NAMALWA (cell line): ENCODE measurements at regions not wholly inside any gene's neighbourhood (a gene's known extent, or its start where the extent isn't known, plus 50 kb on each side); places are given as distances from the start of the nearest gene placed in this dataset.

Experiments used
- DNase-seq: peaks from one replicate; pipeline ENCODE4 v3.0.0-alpha.2; 2015; ENCODE audit warnings: low spot score

- DNase-seq = peak; percentile 59
Observed at GRCh38 chr2:40507432-40507831, 55.5 kb upstream of the SLC8A1 start.

DNA sequence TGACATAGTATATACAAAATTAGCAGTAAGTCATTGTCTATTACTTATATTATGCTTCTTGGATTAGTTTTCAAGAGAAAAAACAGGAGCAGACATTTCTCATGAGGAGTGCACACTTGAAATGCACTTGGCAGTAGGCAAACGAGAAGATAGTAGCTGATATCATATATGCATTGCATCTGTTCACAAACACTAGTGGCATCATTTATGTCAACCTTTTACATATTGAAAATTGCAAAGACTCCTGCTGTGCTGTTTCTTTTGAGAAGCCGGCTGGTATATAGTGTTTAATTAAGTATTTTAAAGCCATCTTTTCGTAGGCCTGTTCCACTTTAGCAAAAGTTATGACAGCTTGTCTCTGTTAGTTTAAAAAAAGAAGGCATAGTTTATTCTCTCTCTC is 58.4 kb upstream of the SLC8A1 start:
- DNase-seq = no peak

DNA sequence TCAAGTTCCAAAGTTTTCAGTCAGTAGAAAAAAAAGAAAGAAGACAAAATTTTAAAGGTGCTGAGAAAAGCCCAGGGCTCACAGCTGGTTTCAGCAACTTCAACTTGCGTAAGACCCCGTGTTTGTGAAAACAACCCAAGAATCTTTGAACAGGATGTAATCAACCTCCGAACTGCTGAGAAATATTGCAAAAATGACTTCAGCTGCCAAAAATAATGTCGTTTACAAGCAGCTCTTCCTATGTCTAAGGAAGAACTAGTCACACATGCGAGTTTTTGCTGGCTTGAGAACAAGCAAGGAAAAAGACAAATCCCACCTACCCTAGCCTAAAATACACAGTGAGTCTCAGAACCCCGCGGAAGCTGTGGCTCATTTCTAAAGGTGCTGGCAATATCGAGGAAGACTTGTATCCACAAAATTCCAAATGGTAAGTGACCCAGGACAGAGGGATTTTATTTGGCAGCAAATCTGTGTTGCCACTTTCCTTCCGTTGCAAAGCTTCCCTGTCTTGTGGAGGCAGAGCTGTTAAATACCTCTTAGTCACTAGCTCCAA is 59.8 kb upstream of the SLC8A1 start:
- DNase-seq = no peak

DNA sequence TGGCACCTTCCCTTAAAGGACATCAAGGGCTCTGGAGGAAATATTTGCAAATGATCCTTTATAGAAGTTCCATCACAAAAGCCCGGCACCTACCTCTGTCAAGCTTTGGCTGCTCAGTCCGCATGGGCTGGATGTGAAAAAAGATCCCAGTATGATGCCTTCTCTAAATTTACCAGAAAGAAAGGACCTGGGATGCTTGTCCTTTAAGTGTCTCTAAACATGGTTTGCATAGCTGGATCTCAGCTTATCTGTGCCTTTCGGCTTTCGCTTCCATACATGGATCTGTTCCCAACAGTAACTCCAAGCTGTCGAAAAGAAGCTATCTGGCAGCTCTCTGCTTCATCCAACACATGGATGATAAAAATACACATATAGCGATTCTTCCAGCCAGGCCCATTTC is 60.4 kb upstream of the SLC8A1 start:
- DNase-seq = no peak

GRCh38 chr2:40513201-40513600 is 61.3 kb upstream of the SLC8A1 start:
- no peak for DNase-seq

DNA sequence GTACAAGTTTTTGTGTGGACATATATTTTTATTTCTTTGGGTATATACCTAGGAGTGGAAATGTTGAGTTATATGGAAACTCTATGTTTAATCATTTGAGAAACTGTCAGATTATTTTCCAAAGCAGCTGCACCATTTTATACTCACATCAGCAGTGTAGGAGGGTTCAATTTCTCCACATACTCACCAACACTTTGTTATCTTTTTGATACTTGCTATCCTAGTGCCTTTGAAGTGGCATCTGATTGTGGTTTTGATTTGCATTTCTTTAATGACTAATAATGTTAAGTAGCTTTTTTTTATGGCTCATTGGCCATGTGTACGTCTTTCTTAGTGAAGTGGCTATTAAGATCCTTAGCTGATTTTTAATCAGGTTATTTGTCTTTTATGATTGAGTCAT is 64.7 kb upstream of the SLC8A1 start:
- peak; percentile 20 for DNase-seq

GRCh38 chr2:40528564-40528963 is 76.7 kb upstream of the SLC8A1 start:
- DNase-seq = no peak

DNA sequence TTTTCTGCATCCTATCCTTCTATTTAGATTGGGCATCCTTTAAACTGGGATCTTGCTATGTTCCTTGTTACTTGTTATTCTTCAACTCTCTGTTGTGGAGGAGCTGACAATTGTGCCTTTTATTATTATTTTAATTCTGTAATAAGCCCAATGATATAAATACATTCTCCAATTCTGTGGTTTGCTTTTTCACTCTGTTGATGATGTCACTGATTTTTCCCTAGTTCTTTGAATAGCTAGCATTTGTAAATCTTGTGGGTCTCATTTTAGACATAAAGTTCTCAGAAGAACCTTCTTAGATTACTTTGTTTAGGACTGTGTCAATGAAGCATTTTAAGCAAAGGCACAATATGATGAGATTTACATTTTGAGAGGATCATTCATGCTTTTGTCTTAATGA is 79.5 kb upstream of the SLC8A1 start:
- DNase-seq = no peak

GRCh38 chr2:40534528-40534927 is 82.6 kb upstream of the SLC8A1 start:
- no peak for DNase-seq

DNA sequence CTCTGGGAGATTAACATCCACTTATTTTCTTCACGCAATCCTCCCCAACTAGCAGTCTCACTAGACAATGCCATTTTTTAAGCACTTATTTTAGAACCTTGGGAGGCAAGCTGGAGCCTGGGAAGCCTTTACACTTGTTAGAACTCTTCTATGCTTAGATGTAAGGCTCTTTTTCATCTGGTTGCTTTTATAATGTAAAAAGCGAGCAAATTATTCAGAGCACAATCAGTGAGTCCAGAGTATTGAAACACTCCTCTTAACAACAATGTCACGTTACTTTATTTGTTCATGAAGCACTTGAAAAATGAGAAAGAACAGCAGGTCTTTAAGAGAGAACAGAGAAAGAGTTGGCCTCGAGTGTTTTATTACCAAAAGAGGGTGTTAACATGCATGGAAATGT is 84.1 kb upstream of the SLC8A1 start:
- no peak for DNase-seq

- no peak for DNase-seq
Observed at GRCh38 chr2:40540026-40540425, 88.1 kb upstream of the SLC8A1 start.

DNA sequence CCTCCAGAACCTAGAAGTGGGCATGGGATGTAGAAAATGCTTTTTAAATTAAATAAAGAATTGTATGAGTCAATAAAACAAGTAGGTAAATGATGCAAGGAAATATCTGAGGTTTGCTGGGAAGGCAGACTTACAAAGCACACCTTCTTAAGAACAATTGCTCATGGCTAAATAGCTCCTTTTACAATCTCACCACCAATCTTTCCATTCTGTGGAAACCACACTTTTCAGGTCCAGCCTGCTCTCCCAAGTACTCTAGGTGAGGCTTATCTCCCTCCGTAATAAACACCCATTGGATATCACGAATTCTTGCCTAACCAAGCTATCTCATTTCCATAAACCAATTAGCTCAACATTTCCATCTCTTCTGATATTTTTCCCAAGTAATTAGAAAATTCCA is 91.5 kb upstream of the SLC8A1 start:
- no peak for DNase-seq

- no peak for DNase-seq
Observed at GRCh38 chr2:40544072-40544471, 92.2 kb upstream of the SLC8A1 start.

GRCh38 chr2:40545645-40546044 is 93.8 kb upstream of the SLC8A1 start:
- DNase-seq = no peak

DNA sequence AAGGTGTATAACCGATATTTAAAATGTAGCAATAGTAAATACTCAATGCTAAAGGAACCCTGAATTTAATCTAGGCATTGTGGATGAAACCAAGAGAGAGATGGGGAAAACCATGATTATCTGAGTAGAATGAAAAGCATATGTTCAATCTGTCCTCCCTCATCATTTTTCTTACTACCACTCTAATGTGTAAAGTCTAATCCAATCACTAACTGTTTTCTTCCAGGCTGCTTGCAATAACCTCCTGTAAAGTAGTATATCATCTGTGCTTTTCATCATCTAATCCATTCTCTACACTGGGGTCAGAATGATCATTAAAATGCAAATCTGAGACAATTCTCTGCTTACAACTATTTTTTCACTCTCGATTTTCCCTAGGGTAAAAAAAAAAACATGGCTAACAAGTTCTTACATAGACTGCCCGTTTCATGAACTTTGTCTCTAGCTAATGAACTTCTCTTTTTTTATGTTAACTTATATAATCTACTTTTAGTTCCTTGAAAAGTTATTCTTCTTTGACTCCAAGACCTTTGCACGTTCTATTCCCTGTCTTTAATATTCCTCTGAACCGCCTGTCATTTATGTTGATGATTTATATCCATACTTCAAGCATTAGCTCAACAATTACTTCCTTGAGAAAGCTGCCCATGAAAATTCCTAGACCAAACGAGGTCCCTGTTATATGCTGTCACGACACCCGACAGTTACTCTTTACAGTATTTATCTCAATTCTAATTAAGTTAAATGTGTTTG is 94.7 kb upstream of the SLC8A1 start:
- no peak for DNase-seq

GRCh38 chr2:40548521-40548920 is 96.6 kb upstream of the SLC8A1 start:
- DNase-seq = no peak

DNA sequence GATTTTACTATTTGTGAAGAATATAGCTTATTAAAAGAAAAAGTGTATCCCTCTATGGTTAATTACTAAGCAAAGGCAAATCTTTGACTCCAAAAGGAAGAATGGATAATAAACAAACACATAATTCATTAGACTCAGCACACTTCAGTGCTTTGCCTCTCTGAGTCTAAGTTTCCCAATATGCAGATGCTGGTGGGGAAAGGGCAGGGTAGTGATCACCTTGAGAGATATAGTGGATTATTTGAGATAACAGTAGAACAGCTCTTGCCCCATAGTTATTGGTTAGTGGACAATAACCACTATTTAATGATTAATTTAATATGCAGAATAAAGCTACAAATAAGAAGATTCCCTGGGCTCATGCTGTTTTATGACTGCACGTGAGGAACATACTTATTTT is 98.2 kb upstream of the SLC8A1 start:
- no peak for DNase-seq

GRCh38 chr2:40551081-40551480 is 99.2 kb upstream of the SLC8A1 start:
- DNase-seq = no peak

GRCh38 chr2:40554665-40555294 is 102.9 kb upstream of the SLC8A1 start:
- DNase-seq = peak; percentile 76

DNA sequence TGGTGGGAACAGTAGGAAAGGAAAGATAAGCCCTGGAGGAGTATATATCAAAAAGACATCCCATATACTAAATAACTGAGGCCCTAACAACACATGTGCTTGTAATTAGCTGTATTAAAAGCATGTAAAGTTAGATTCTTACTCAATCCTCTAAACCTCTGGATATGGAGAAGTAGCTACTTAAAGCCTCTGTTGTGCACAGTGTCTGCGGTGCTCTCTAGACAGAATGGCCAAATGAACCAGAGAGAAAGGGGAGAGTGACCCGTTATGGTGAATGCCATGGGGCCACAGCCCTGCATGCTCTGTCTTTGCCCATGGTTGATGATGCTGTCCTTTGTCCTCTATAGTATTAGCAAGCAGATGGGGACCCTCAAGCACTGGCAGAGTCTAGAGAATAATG is 104.4 kb upstream of the SLC8A1 start:
- no peak for DNase-seq

DNA sequence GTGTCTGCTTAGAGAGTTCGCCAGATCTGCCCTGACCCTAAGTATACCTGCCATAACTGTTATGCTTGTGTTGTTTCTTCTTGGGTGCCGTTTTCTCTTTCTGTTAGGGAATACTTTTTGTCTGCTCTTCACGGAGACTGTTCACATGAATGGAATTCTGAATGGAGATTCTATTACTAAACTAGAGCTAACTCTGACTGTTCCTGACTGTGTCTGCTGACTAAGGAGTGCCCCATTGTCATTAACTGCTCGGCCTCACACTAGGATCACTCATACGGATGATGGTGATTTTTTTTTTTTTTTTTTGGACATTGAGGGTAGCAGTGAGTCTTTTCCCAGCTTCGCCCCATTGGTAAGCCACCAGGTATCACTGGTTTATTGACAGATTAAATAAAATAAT is 104.8 kb upstream of the SLC8A1 start:
- no peak for DNase-seq

DNA sequence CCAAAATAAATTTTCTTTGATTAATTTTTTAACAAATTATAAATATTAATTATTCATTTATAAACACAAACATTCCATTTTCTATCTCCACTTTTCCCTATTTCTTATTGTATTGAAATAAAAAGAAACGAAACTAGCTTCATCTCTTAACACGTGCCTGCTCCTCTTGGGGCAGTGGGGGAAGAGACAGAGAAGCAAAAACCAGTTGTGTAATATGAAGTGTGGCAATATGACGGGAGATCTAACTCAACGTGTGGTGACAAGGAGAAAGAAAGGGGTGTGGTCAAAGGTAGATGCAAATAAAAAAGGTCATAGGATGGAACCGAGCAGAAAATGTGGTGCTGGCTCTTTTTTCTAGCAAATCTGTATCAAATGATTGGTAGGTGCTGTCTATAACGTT is 106.9 kb upstream of the SLC8A1 start:
- DNase-seq = no peak

DNA sequence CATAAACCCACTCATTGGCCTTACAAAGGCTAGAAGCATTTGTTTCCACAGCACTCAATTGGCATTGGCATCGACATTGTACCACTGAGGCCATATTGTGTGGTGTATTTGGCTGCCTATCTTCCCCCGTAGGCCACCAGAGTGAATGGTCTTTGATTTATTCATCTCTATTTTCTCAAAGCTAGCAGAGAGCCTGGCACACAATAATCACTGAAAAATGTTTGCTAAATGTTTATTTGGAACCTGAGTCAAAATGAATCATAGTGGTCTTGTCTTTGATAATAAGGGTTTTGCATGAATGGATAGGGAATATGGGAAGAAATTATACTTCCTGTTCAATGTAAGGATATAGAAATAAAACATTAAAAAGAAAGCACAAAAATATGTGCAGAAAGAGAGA is 107.3 kb upstream of the SLC8A1 start:
- no peak for DNase-seq

DNA sequence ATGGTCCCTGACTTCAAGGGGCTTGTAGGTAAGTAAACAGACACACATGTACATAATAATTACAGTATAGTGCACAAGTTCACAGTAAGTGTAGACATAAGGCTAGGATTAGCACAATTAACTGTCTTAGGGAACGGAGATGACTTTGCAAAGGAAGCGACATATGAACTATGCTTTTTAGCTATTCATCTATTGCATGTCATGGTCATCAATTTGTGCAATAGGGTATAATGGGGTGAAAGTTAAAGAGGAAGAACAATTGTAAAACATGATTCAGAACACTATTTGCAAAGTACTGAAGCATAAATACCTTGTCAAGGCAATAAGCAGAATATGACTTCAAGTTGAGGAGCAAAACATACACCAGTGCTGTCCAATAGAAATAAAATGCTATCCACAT is 112.3 kb upstream of the SLC8A1 start:
- DNase-seq = no peak
